Transverse colon (tissue), 4 donors: ENCODE measurements at regions not wholly inside any gene's neighbourhood (a gene's known extent, or its start where the extent isn't known, plus 50 kb on each side); places are given as distances from the start of the nearest gene placed in this dataset.

Experiments
- DNase-seq: peaks from one replicate; pipeline ENCODE4 v3.0.0-alpha.2; 2019
- H3K27ac ChIP-seq, 4 donors: fragments of 200-600 bp; sonication (generic); 2 replicates each; pipeline ENCODE4 v1.5.1; 2016 to 2018; ENCODE audit warnings: inconsistent platforms in 4 of 4
- H3K27me3 ChIP-seq: fragments of 200-600 bp; sonication (generic); 2 replicates; pipeline ENCODE4 v1.5.1; 2017; ENCODE audit warnings: inconsistent platforms
- H3K36me3 ChIP-seq, 4 donors: fragments of 200-600 bp; sonication (generic); 2 replicates each; pipeline ENCODE4 v1.5.1; 2017 to 2019; ENCODE audit warnings: inconsistent platforms in 4 of 4
- H3K4me1 ChIP-seq, 4 donors: fragments of 200-600 bp; sonication (generic); 2 replicates each; pipeline ENCODE4 v1.5.1; 2017 to 2020; ENCODE audit warnings: inconsistent platforms in 4 of 4
- H3K4me3 ChIP-seq, 4 donors: fragments of 200-600 bp; sonication (generic); 1 replicate in 1 of 4; 2 replicates in 3 of 4; pipeline versions ENCODE4 v1.5.1 to v1.6.1; 2017 to 2019; ENCODE audit warnings: inconsistent platforms in 4 of 4
- H3K9me3 ChIP-seq, 2 donors: fragments of 200-600 bp; sonication (generic); 2 replicates each; pipeline ENCODE4 v1.5.1; 2017 to 2019; ENCODE audit warnings: inconsistent platforms in 2 of 2
- EP300 ChIP-seq: sonication (generic); formaldehyde crosslinking; IDR thresholded peaks from one replicate; pipeline ENCODE4 v1.6.1; 2017; ENCODE audit warnings: antibody characterized with exemption, low read depth
- POLR2A ChIP-seq: fragments of 450-650 bp; IDR thresholded peaks from one replicate; pipeline ENCODE4 v1.6.1; 2016; ENCODE audit warnings: antibody characterized with exemption, mild to moderate bottlenecking, moderate library complexity
- POLR2AphosphoS5 ChIP-seq, 3 donors: sonication (generic); formaldehyde crosslinking; IDR thresholded peaks; one replicate each; pipeline ENCODE4 v1.6.1; 2016; ENCODE audit warnings: antibody characterized with exemption in 3 of 3
- WGBS, 2 donors: methylation state at CpG; one replicate each; pipeline ENCODE4 v1.1.5; 2018; ENCODE audit warnings: low coverage in 1 of 2; 5-methylcytosine and 5-hydroxymethylcytosine counted together
- in situ Hi-C, 4 donors: fragments of 200-750 bp; cut with MboI; loops; one replicate each; pipeline versions ENCODE4 v1.15.0 to v1.15.1; 2017; ENCODE audit warnings: low sequenced_read_pairs in 3 of 4, low pct_ligation_motif_present in 1 of 4, low pct_unique_long_range_greater_than_20kb in 1 of 4
- intact Hi-C: fragments of 100-400 bp; cut with DNase I; formaldehyde crosslinking; loops from one replicate; pipeline ENCODE4 v1.15.1; 2023; ENCODE audit warnings: low total_unique reads
- TF ChIP-seq, protein P1 (sequence below), 5 experiments: fragments of 200-600 bp in 3 of 5; fragments of 450-650 bp in 2 of 5; sonication (generic) in 3 of 5; IDR thresholded peaks; 1 replicate in 2 of 5; 2 replicates in 3 of 5; pipeline ENCODE4 v1.5.1; 2016 to 2017; ENCODE audit warnings: antibody characterized with exemption in 5 of 5, inconsistent platforms in 3 of 5, mild to moderate bottlenecking in 2 of 5, moderate library complexity in 1 of 5

DNA sequence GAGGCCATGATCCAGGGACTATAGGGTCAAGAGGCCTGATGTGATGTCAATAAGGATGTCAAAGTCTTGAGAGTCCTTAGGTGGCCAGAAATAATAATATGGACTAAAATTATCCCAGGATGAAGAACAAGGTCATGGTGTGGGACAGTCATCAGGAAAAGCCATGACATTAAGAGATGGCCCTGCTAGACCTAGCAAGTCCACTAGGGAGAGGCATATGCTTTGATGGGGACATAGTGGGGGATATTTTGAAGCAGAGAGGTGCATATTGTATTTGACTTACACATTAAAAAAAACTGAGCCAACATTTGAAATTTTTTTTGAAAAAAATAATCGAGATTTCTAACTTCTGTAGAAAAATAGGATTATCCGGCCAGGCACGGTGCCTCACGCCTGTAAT, 53.3 kb upstream of the CXCR4 start:
- Histone ChIP-seq H3K4me1 (no peaks in the 10 kb centered on the region), H3K27me3 (no peaks in the 10 kb centered on the region), H3K36me3 (no peaks in the 10 kb centered on the region), H3K4me3 (no peak overlapping the region), H3K27ac (no peak overlapping the region), H3K9me3 (no peaks in the 10 kb centered on the region)
- in situ Hi-C loops = no loop called here
- 88% methylated on average over 4 of the region's 4 CpGs for WGBS, 2 donors
- intact Hi-C loops = no loop called here
- DNase-seq = no peak
- no peak for TF ChIP-seq EP300
- TF ChIP-seq, protein P1, sequence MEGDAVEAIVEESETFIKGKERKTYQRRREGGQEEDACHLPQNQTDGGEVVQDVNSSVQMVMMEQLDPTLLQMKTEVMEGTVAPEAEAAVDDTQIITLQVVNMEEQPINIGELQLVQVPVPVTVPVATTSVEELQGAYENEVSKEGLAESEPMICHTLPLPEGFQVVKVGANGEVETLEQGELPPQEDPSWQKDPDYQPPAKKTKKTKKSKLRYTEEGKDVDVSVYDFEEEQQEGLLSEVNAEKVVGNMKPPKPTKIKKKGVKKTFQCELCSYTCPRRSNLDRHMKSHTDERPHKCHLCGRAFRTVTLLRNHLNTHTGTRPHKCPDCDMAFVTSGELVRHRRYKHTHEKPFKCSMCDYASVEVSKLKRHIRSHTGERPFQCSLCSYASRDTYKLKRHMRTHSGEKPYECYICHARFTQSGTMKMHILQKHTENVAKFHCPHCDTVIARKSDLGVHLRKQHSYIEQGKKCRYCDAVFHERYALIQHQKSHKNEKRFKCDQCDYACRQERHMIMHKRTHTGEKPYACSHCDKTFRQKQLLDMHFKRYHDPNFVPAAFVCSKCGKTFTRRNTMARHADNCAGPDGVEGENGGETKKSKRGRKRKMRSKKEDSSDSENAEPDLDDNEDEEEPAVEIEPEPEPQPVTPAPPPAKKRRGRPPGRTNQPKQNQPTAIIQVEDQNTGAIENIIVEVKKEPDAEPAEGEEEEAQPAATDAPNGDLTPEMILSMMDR (IDR thresholded peaks at IDR 0.05) = no peak
- TF ChIP-seq POLR2A = no peak
- TF ChIP-seq POLR2AphosphoS5 (IDR thresholded peaks at IDR 0.05) = no peak

DNA sequence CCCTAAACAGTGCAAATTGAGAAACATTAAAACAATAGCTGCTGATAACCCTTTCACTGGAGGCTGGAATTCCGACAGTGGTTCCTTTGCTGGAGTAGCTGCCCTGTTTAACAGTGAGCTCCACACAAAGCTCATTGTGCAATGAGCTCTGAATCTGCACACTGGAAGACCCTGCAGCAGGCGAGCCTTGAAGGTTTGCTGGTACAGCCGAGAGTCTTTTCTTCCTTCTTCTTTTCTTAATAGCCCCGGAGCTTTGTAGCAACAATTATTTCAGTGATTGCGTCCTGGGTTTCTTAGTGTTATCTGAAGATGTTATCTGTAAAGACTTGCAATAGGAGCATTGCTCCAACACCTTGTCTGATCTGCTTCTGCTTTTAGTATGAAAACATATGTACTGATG, 50.8 kb upstream of the CXCR4 start:
- H3K36me3 ChIP-seq = no peaks in the 10 kb centered on the region
- H3K4me1 ChIP-seq = no peaks in the 10 kb centered on the region
- no peak for DNase-seq
- WGBS, 2 donors = 69 to 70% methylated on average over 3 to 5 of the region's 5 CpGs
- intact Hi-C loops (no loop called here), in situ Hi-C loops (no loop called here)
- no peaks in the 10 kb centered on the region for H3K27me3 ChIP-seq
- H3K27ac ChIP-seq = no peak overlapping the region
- no peak overlapping the region for H3K4me3 ChIP-seq
- no peaks in the 10 kb centered on the region for H3K9me3 ChIP-seq
- TF ChIP-seq POLR2A (no peak), POLR2AphosphoS5 (IDR thresholded peaks at IDR 0.05) (no peak), EP300 (no peak)
- TF ChIP-seq, protein P1 (IDR thresholded peaks at IDR 0.05) = no peak

DNA sequence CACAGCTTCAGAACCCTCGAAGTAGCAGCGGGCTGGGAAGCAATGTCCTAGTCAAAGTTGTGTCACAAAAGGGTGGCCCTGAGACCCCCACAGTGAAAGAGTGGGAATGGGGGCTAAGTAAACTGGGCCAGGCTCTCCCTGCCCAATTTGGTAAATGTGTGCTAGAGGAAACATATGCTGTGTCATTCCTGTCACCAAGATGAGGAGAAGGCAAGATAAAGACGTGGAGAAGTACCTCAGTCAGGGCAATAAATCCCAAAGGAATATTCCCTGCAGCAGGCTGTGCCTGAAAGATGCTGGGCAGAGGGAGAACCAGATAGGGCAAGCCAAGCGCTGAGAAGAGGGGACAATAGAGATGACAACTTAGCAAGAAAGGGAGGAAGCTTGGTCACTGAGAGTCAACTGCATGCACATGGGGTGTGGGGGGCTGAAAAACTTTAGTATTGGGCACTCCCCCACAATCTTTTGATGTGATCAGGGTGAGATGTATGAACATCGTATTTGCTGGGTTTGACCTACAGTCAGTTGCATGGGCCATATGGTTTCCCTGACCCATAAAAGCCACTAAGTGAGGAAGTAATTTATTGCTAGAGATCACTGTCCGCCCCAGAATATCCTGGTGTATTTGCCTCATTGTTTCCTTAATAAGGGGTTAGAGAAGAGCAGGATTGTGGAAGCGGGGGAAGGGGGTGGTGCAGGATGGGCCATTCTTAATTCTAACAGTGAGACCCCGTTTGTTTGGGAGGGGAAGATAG, 49.9 kb upstream of the CXCR4 start:
- H3K9me3 ChIP-seq = no peaks in the 10 kb centered on the region
- no peaks in the 10 kb centered on the region for H3K27me3 ChIP-seq
- H3K4me3 ChIP-seq = no peak overlapping the region
- no peak for DNase-seq
- no peak for TF ChIP-seq POLR2AphosphoS5 (IDR thresholded peaks at IDR 0.05)
- TF ChIP-seq, protein P1 (IDR thresholded peaks at IDR 0.05) = no peak
- no peak for TF ChIP-seq POLR2A
- TF ChIP-seq EP300 = no peak
- H3K27ac ChIP-seq = no peak overlapping the region
- no peaks in the 10 kb centered on the region for H3K4me1 ChIP-seq
- in situ Hi-C loops = no loop called here
- WGBS, 2 donors = 40 to 54% methylated on average over 5 to 8 of the region's 8 CpGs
- H3K36me3 ChIP-seq = no peaks in the 10 kb centered on the region
- intact Hi-C loops = no loop called here
